GM23248 (cell line): ENCODE measurements at regions not wholly inside any gene's neighbourhood (a gene's known extent, or its start where the extent isn't known, plus 50 kb on each side); places are given as distances from the start of the nearest gene placed in this dataset.

ENCODE experiments used
- DNase-seq: peaks from one replicate; pipeline ENCODE4 v3.0.0-alpha.2; 2015
- H2AFZ ChIP-seq: fragments of 200-600 bp; sonication (generic); 2 replicates; pipeline ENCODE4 v1.6.1; 2016; ENCODE audit warnings: antibody characterized with exemption
- H3F3A ChIP-seq: fragments of 200-600 bp; sonication (generic); 2 replicates; pipeline ENCODE4 v1.6.1; 2016; ENCODE audit warnings: mild to moderate bottlenecking, antibody characterized with exemption, mixed run types; ENCODE audit not compliant: insufficient read depth
- H3K27ac ChIP-seq: fragments of 200-600 bp; sonication (generic); 2 replicates; pipeline ENCODE4 v1.5.1; 2016; ENCODE audit warnings: mild to moderate bottlenecking
- H3K27me3 ChIP-seq: fragments of 200-600 bp; sonication (generic); replicated peaks from 2 replicates; pipeline ENCODE4 v1.6.1; 2016; ENCODE audit warnings: mild to moderate bottlenecking; ENCODE audit not compliant: insufficient read depth
- H3K36me3 ChIP-seq: fragments of 200-600 bp; sonication (generic); 2 replicates; pipeline ENCODE4 v1.6.1; 2016; ENCODE audit warnings: low read depth, mild to moderate bottlenecking
- H3K4me1 ChIP-seq: fragments of 200-600 bp; sonication (generic); 2 replicates; pipeline ENCODE4 v1.6.1; 2016; ENCODE audit warnings: mild to moderate bottlenecking; ENCODE audit not compliant: insufficient read depth
- H3K4me2 ChIP-seq: fragments of 200-600 bp; sonication (generic); one replicate; pipeline ENCODE4 v1.6.1; 2016; ENCODE audit warnings: mild to moderate bottlenecking; ENCODE audit not compliant: unreplicated experiment
- H3K4me3 ChIP-seq: fragments of 200-600 bp; sonication (generic); 2 replicates; pipeline ENCODE4 v1.5.1; 2016; ENCODE audit warnings: mild to moderate bottlenecking
- H3K79me2 ChIP-seq: fragments of 200-600 bp; sonication (generic); 2 replicates; pipeline ENCODE4 v1.6.1; 2016; ENCODE audit warnings: mild to moderate bottlenecking; ENCODE audit not compliant: insufficient read depth
- H3K9ac ChIP-seq: fragments of 200-600 bp; sonication (generic); 2 replicates; pipeline ENCODE4 v1.6.1; 2016; ENCODE audit warnings: mild to moderate bottlenecking
- H3K9me2 ChIP-seq: fragments of 200-600 bp; sonication (generic); 2 replicates; pipeline ENCODE4 v1.6.1; 2016; ENCODE audit warnings: mixed run types, mild to moderate bottlenecking, moderate library complexity; ENCODE audit not compliant: insufficient read depth
- H3K9me3 ChIP-seq: fragments of 200-600 bp; sonication (generic); one replicate; pipeline ENCODE4 v1.6.1; 2017; ENCODE audit warnings: low read depth
- H4K20me1 ChIP-seq: fragments of 200-600 bp; sonication (generic); 2 replicates; pipeline ENCODE4 v1.6.0; 2016; ENCODE audit not compliant: insufficient read depth
- EZH2 ChIP-seq: fragments of 200-600 bp; sonication (generic); IDR thresholded peaks from 2 replicates; pipeline ENCODE4 v1.6.1; 2018; ENCODE audit warnings: antibody characterized with exemption, mild to moderate bottlenecking; ENCODE audit not compliant: insufficient read depth, poor library complexity, severe bottlenecking
- EZH2phosphoT487 ChIP-seq: fragments of 200-600 bp; sonication (generic); IDR thresholded peaks from 2 replicates; pipeline ENCODE4 v1.6.1; 2018; ENCODE audit warnings: antibody characterized with exemption, moderate library complexity, mild to moderate bottlenecking, low read depth; ENCODE audit not compliant: insufficient read depth
- WGBS, 2 experiments: methylation state at CpG; one replicate each; pipeline ENCODE4 v1.1.6; 2015 to 2017; ENCODE audit warnings: low lambda C conversion rate in 2 of 2, low coverage in 1 of 2; ENCODE audit errors: missing lambda C conversion rate in 2 of 2; 5-methylcytosine and 5-hydroxymethylcytosine counted together
- in situ Hi-C: fragments of 300-500 bp; cut with MboI; formaldehyde crosslinking; loops from 2 replicates; pipeline ENCODE4 v1.15.0; 2020

DNA sequence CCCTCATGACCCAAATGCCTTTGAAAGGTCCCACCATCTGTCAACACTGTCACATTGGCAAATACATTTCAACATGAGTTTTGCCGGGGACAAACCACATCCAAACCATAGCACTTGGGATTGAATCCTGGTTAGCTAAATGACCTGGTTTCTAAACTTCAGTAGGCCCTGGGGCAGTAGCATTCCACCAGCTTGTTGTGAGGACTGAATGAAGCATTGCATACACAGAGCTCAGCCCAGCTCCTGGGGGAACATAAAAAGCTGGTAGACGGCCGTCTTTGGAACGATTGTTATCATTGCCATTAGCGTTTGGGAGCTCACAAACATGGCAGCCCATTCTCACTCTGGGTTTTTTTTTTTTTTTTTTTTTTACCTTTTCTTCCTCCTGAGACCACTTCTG lies 57.5 kb upstream of the CXCR4 start:
- Histone ChIP-seq H3K27ac (no peak overlapping the region), H3K4me1 (no peaks in the 10 kb centered on the region), H4K20me1 (no peaks in the 10 kb centered on the region), H3F3A (no peaks in the 10 kb centered on the region), H3K9me2 (no peaks in the 10 kb centered on the region), H2AFZ (no peak overlapping the region), H3K4me3 (no peak overlapping the region), H3K9ac (no peak overlapping the region), H3K79me2 (no peaks in the 10 kb centered on the region), H3K27me3 (no peaks in the 10 kb centered on the region), H3K36me3 (no peaks in the 10 kb centered on the region), H3K9me3 (no peaks in the 10 kb centered on the region), H3K4me2 (no peak overlapping the region)
- in situ Hi-C loops, result no loop called here
- 40 to 44% methylated on average over 5 of the region's 5 CpGs for WGBS, 2 experiments
- TF ChIP-seq EZH2, result no peak
- no peak for TF ChIP-seq EZH2phosphoT487
- DNase-seq, result no peak

DNA sequence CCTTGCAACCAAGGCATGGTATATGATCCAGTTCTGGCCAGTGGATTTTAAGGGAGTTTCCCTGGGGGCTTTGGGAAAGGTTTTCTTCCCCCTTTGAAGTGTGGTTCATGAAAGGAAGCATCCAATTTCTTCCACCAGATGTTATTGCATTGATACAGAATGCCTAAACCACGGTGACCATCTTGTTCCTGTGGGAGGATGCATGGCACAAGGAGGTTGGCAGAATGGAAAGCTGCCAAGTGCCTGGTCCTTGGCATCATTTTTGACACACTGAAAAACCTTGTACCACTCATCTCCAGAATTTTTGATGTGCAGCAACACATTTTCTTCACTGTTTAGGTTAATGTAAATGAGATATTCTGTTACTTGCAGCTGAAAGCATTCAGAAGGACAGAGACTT lies 55.2 kb upstream of the CXCR4 start:
- no peak overlapping the region for H3K9ac ChIP-seq
- H3K4me2 ChIP-seq, result no peak overlapping the region
- no peak overlapping the region for H3K27ac ChIP-seq
- H3K9me3 ChIP-seq, result no peaks in the 10 kb centered on the region
- no peaks in the 10 kb centered on the region for H3K36me3 ChIP-seq
- no peak overlapping the region for H3K4me3 ChIP-seq
- no peaks in the 10 kb centered on the region for H3K9me2 ChIP-seq
- in situ Hi-C loops, result no loop called here
- H3K79me2 ChIP-seq, result no peaks in the 10 kb centered on the region
- H3F3A ChIP-seq, result no peaks in the 10 kb centered on the region
- H3K4me1 ChIP-seq, result no peaks in the 10 kb centered on the region
- DNase-seq, result no peak
- WGBS, 2 experiments, result 0 to 5% methylated on average over 1 of the region's 1 CpG
- H2AFZ ChIP-seq, result no peak overlapping the region
- H3K27me3 ChIP-seq, result no peaks in the 10 kb centered on the region
- H4K20me1 ChIP-seq, result no peaks in the 10 kb centered on the region
- TF ChIP-seq EZH2 (no peak), EZH2phosphoT487 (no peak)

DNA sequence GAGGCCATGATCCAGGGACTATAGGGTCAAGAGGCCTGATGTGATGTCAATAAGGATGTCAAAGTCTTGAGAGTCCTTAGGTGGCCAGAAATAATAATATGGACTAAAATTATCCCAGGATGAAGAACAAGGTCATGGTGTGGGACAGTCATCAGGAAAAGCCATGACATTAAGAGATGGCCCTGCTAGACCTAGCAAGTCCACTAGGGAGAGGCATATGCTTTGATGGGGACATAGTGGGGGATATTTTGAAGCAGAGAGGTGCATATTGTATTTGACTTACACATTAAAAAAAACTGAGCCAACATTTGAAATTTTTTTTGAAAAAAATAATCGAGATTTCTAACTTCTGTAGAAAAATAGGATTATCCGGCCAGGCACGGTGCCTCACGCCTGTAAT lies 53.3 kb upstream of the CXCR4 start:
- Histone ChIP-seq H3K36me3 (no peaks in the 10 kb centered on the region), H3K9ac (no peak overlapping the region), H3K9me3 (no peaks in the 10 kb centered on the region), H3K79me2 (no peaks in the 10 kb centered on the region), H3K27ac (no peak overlapping the region), H2AFZ (no peak overlapping the region), H4K20me1 (no peaks in the 10 kb centered on the region), H3K27me3 (peaks cover 4% of the 10 kb centered on the region; the same call in 1 of the 2 replicates), H3K9me2 (no peaks in the 10 kb centered on the region), H3K4me2 (no peak overlapping the region), H3K4me1 (no peaks in the 10 kb centered on the region), H3K4me3 (no peak overlapping the region), H3F3A (no peaks in the 10 kb centered on the region)
- in situ Hi-C loops, result no loop called here
- WGBS, 2 experiments, result 40 to 51% methylated on average over 4 of the region's 4 CpGs
- DNase-seq, result no peak
- no peak for TF ChIP-seq EZH2
- no peak for TF ChIP-seq EZH2phosphoT487

- Histone ChIP-seq H2AFZ (no peak overlapping the region), H3F3A (no peaks in the 10 kb centered on the region), H3K27me3 (peaks cover 4% of the 10 kb centered on the region; the same call in 1 of the 2 replicates), H3K9ac (no peak overlapping the region), H3K79me2 (no peaks in the 10 kb centered on the region), H3K9me3 (no peaks in the 10 kb centered on the region), H3K9me2 (no peaks in the 10 kb centered on the region), H3K4me3 (no peak overlapping the region), H3K36me3 (no peaks in the 10 kb centered on the region), H4K20me1 (no peaks in the 10 kb centered on the region), H3K4me2 (no peak overlapping the region), H3K4me1 (no peaks in the 10 kb centered on the region), H3K27ac (no peak overlapping the region)
- in situ Hi-C loops, result no loop called here
- DNase-seq, result no peak
- TF ChIP-seq EZH2phosphoT487 (no peak), EZH2 (no peak)
- WGBS, 2 experiments, result 20 to 25% methylated on average over 5 of the region's 5 CpGs
Observed at GRCh38 chr2:136168720-136169119, 50.8 kb upstream of the CXCR4 start.
